ENCODE measurements at regions not wholly inside any gene's neighbourhood (a gene's known extent, or its start where the extent isn't known, plus 50 kb on each side); places are given as distances from the start of the nearest gene placed in this dataset.

GRCh38 chr12:94023879-94024278 is 124.5 kb upstream of the PLXNC1 start:
- TF ChIP-seq CTCF (IDR thresholded peaks at IDR 0.05; ENCODE audit: borderline replicate concordance, extremely low read depth, low read length, poor library complexity, severe bottlenecking), result no peak
- no peak for TF ChIP-seq EZH2 (IDR thresholded peaks at IDR 0.05; ENCODE audit: borderline replicate concordance, low read depth, low read length, severe bottlenecking)

Measured in DND-41 (cell line).